Right atrium auricular region (tissue), 2 donors: ENCODE measurements at regions not wholly inside any gene's neighbourhood (a gene's known extent, or its start where the extent isn't known, plus 50 kb on each side); places are given as distances from the start of the nearest gene placed in this dataset.
"Not testable (repeated sequence)": the region's sequence is repeated elsewhere in the genome, so short reads cannot be mapped to it uniquely, and the experiment has no call there.

Experiments used
- DNase-seq: peaks from one replicate; pipeline ENCODE4 v3.0.0-alpha.2; 2019; ENCODE audit warnings: low spot score
- H3K27ac ChIP-seq, 2 donors: fragments of 200-600 bp; sonication (generic); 1 replicate in 1 of 2; 2 replicates in 1 of 2; pipeline ENCODE4 v1.5.1; 2016 to 2019
- H3K27me3 ChIP-seq, 2 donors: fragments of 200-600 bp; sonication (generic); one replicate each; pipeline versions ENCODE4 v1.5.1 to v1.6.0; 2017 to 2019
- H3K36me3 ChIP-seq: fragments of 200-600 bp; sonication (generic); one replicate; pipeline ENCODE4 v1.5.1; 2016
- H3K4me1 ChIP-seq, 2 donors: fragments of 200-600 bp; sonication (generic); one replicate each; pipeline versions ENCODE4 v1.5.1 to v1.6.0; 2017 to 2019
- H3K4me3 ChIP-seq, 2 donors: fragments of 200-600 bp; sonication (generic); 1 replicate in 1 of 2; 2 replicates in 1 of 2; pipeline ENCODE4 v1.5.1; 2017 to 2019; ENCODE audit warnings: mild to moderate bottlenecking in 1 of 2, moderate library complexity in 1 of 2
- H3K9me3 ChIP-seq, 2 donors: fragments of 200-600 bp; sonication (generic); one replicate each; pipeline ENCODE4 v1.5.1; 2019
- TF ChIP-seq, protein P1 (sequence below), 2 donors: fragments of 200-600 bp; sonication (generic); IDR thresholded peaks; one replicate each; pipeline ENCODE4 v1.5.1; 2019; ENCODE audit warnings: antibody characterized with exemption in 2 of 2

- Histone ChIP-seq H3K4me1 (no peaks in the 10 kb centered on the region), H3K27me3 (no peaks in the 10 kb centered on the region), H3K36me3 (no peaks in the 10 kb centered on the region), H3K9me3 (no peaks in the 10 kb centered on the region), H3K4me3 (no peak overlapping the region), H3K27ac (no peak overlapping the region)
- no peak for DNase-seq
- TF ChIP-seq, protein P1, sequence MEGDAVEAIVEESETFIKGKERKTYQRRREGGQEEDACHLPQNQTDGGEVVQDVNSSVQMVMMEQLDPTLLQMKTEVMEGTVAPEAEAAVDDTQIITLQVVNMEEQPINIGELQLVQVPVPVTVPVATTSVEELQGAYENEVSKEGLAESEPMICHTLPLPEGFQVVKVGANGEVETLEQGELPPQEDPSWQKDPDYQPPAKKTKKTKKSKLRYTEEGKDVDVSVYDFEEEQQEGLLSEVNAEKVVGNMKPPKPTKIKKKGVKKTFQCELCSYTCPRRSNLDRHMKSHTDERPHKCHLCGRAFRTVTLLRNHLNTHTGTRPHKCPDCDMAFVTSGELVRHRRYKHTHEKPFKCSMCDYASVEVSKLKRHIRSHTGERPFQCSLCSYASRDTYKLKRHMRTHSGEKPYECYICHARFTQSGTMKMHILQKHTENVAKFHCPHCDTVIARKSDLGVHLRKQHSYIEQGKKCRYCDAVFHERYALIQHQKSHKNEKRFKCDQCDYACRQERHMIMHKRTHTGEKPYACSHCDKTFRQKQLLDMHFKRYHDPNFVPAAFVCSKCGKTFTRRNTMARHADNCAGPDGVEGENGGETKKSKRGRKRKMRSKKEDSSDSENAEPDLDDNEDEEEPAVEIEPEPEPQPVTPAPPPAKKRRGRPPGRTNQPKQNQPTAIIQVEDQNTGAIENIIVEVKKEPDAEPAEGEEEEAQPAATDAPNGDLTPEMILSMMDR (IDR thresholded peaks at IDR 0.05), result no peak
These were observed 132.2 kb upstream of the PMCH start for GRCh38 chr12:102329883-102330282.

DNA sequence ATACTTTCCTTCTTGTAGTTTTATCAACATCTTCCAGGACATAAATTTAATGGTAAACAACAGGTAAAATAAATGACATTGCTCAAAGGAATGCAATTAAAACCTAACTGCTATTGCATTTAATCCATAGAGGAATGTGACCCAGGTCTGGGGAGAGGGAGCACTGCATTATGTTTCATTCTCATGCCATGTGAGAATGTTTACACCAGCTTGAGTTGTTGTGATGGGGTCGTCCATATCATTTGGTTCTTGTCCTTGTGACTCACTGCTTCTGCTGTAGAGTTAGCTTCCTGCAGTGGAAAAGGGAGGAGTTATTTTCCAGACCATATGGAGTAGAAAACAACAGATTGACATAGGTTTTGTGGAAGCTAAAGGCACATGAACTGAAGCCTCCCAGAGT, 129.3 kb upstream of the PMCH start:
- Histone ChIP-seq H3K9me3 (no peaks in the 10 kb centered on the region), H3K4me1 (no peaks in the 10 kb centered on the region), H3K27ac (no peak overlapping the region), H3K4me3 (no peak overlapping the region), H3K27me3 (no peaks in the 10 kb centered on the region), H3K36me3 (no peaks in the 10 kb centered on the region)
- TF ChIP-seq, protein P1 (IDR thresholded peaks at IDR 0.05), result no peak
- no peak for DNase-seq

GRCh38 chr12:102325108-102325507, 127.5 kb upstream of the PMCH start:
- H3K4me1 ChIP-seq, H3K4me3 ChIP-seq, H3K27ac ChIP-seq, H3K9me3 ChIP-seq, H3K36me3 ChIP-seq, DNase-seq, H3K27me3 ChIP-seq: not testable (repeated sequence)

GRCh38 chr12:102323799-102324198, 126.2 kb upstream of the PMCH start:
- no peaks in the 10 kb centered on the region for H3K9me3 ChIP-seq
- TF ChIP-seq, protein P1 (IDR thresholded peaks at IDR 0.05), result no peak
- no peak overlapping the region for H3K27ac ChIP-seq
- no peaks in the 10 kb centered on the region for H3K36me3 ChIP-seq
- DNase-seq, result no peak
- H3K4me1 ChIP-seq, result no peaks in the 10 kb centered on the region
- no peak overlapping the region for H3K4me3 ChIP-seq
- no peaks in the 10 kb centered on the region for H3K27me3 ChIP-seq

GRCh38 chr12:102322254-102322653, 124.6 kb upstream of the PMCH start:
- Histone ChIP-seq H3K36me3 (no peaks in the 10 kb centered on the region), H3K27ac (no peak overlapping the region), H3K9me3 (no peaks in the 10 kb centered on the region), H3K27me3 (no peaks in the 10 kb centered on the region), H3K4me1 (no peaks in the 10 kb centered on the region), H3K4me3 (no peak overlapping the region)
- DNase-seq, result no peak
- TF ChIP-seq, protein P1 (IDR thresholded peaks at IDR 0.05), result no peak

DNA sequence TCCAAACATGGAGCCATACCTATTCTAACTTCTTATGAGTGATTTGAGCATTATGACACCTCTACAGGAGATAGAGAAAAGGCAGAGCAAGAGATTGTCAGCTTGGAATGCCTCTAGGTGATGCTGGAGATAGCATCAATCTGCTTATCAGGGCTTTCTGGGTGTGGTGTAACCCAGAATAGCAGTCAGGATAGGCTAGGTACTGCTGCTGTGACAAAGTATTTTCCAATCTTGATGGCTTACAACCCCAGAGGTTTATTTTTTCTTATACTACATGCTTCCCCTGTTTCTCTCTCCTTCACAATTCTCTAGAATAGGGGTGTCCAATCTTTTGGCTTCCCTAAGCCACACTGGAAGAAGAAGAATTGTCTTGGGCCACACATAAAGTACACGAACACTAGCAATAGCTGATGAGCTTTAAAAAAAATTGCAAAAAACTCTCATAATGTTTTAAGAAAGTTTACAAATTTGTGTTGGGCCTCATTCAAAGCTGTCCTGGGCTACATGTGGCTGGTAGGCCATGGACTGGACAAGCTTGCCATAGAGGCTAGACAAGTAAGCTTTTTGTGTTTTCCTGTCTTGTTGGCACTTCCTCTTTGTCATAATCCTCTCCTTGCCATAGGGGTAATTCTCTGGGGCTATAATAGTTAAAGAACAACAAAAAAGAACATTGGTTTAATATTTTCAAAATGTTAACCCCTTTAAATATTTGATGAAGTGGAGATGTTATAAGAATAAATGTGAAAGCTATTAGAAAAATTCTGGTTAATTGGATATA, 123.9 kb upstream of the PMCH start:
- no peak for DNase-seq
- Histone ChIP-seq H3K4me3 (no peak overlapping the region), H3K27me3 (no peaks in the 10 kb centered on the region), H3K4me1 (no peaks in the 10 kb centered on the region), H3K9me3 (no peaks in the 10 kb centered on the region), H3K36me3 (no peaks in the 10 kb centered on the region), H3K27ac (no peak overlapping the region)
- TF ChIP-seq, protein P1 (IDR thresholded peaks at IDR 0.05), result no peak
